ENCODE measurements at regions not wholly inside any gene's neighbourhood (a gene's known extent, or its start where the extent isn't known, plus 50 kb on each side); places are given as distances from the start of the nearest gene placed in this dataset.

DNA sequence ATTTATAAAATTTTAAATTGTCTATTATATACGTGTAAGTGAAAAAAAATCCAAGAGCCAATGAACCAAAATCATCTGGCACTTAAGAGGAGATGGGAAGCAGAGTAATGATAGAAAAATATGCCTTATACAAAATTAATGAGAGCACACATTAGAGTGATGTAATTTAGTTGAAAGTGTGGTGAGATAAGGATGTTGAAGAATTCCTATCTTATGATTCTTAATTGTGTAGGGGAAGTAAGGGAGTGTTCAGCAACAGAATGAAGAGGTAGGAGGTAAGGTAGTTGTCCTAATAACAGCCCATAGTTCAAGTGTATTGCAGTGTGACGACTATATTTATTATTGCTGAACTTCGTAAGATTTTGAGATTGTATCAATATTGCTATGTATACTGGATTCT is 843.4 kb upstream of the FLRT2 start:
- DNase-seq, result no peak

DNA sequence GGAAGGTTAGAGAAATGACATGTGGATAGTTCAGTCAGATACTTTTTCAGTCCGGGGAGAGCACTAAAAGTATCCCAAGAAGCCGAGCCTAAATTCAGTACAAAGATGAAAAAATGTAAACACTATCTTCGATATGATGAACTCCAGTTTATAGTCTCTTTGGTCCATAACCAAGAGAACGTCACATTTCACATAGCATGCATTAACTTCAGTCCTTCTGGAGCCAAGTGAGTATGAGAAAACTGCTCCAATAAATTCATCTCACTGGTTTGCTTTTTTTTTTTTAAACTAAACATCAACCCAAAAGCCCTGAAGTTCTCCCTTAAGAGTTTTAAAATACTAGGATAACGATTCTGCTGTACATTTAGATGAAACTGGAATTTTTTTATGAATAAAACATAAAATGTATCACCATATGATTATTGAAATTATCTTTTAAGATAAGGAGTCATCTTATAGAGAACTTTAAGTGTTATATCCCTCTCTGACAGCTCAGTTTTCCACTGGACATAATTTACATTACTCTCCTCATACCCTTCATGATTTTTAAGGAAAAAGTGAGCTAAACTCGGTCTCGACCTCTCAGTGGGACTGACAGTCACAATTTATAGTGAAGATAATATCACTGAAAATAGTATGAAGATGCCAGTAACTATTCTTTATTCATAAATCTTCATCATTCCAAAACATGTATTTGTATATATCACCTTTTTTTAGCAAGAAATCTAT is 841.5 kb upstream of the FLRT2 start:
- DNase-seq, result no peak

DNA sequence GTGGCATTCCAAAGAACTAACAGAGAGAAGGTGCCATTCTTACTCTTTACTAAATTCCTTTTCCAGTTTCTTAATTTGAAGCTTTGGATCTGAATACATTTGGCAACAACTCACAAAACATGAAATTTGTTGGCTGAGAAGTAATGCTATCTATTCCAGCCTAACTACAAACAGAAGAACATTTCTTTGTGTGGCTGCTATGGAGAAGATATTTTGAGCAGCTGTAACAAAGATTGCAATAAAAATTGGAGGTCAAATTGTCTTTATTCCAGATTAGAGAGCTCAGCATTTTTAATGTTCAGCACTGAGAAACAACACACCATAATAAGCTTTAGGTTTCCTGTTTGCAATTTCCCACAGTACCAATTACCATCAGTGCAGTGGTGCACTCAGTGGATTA is 835.8 kb upstream of the FLRT2 start:
- no peak for DNase-seq

DNA sequence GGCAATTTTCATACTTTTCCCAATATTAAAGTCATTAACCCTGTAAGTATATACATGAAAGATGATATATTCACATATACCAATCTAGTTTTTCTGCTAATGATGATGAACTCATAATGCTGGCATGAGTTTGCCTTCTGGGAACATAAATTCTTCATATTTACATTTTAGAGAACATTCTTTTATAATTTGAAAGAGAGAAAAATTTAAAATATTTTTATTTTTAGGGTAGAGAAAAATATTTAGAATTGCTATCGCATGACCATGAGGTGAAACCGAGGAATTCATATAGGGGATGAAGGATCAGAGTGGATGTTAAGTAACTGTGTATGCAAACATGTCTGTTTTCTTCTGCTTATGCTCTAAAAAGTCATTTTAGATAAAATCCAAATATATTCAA is 825.3 kb upstream of the FLRT2 start:
- DNase-seq, result no peak

DNA sequence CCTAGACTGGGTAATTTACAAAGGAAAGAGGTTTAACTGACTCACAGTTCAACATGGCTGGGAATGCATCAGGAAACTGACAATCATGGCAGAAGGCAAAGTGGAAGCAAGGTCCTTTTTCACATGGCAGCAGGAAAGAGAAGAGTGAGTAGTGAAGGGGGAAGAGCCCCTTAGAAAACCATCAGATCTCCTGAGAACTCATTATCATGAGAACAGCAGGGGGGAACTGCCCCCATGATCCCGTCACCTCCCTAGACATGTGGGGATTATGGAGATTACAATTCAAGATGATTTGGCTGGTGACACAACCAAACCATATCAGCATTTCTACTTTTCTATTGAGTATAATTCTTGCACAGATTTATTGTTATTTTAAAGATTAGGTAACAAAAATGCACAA is 822.1 kb upstream of the FLRT2 start:
- DNase-seq, result no peak

DNA sequence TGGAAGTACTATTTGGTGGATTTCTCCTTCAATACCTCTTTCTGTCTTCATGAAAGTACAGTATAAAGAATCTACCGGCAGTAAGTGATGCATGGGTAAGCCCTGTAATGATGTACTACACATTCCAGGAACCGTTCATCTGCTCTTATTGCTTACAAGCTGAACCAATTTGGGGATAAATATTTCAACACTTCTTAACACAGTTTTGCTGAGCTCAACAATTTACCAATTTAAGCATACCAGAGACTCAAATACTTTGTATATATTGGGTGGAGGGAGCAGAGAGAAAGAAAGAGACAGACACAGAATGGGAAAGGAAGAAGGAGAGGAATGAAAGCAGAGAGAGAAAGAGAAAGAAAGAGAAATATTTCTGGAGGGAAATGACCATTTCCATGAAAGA is 821.1 kb upstream of the FLRT2 start:
- DNase-seq, result no peak

DNA sequence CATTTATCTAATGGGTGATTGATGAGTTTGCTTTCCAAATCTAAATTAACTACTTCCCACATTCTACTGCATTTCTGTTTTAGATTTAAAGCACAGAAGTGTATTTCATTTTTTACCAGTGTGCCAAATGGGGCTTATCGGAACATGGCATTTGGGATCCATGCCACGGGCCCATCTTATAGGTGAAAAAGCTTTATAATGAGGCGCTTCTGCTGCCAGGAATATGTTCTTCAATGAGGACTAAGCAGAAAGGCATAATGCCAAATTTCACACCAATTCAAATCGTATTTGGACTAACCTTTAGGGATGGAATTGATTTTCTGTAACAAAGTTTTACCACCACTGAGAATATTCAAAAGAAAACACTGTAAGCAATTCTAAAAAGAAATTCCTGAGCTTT is 803.5 kb upstream of the FLRT2 start:
- DNase-seq, result no peak

DNA sequence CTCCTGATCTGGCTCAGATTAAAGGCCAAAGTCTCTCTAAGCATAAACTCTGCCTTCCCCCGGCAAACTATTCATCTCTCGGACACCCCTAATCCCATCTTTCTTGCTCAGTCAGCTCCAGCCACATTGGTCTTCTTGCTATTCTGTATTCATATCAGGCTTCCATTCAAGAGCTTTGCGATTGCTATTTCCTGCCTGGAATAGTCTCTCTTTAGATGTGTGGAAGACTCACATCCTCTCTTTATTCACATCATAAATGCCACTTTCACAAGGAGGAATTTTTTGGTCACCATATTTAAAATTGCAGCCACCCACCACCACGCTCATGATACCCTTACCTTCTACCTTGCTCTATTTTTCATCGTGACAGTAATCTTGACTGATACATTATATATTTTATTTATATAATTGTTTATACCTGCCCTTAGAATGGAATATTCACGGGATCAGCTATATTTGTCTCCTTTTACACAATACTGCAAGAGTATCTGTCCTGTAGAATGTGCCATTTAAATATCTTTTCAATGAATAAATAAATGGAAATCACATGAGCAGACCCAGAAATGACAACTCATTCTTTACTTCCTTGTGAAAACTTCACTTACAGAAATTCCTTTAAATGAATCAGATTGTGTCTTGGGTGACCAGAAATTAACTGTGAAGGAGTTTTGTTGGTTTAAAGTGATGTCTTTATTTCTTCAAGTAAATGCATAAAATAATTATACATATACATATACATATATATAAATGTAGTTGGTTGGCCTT is 780.6 kb upstream of the FLRT2 start:
- DNase-seq, result no peak

DNA sequence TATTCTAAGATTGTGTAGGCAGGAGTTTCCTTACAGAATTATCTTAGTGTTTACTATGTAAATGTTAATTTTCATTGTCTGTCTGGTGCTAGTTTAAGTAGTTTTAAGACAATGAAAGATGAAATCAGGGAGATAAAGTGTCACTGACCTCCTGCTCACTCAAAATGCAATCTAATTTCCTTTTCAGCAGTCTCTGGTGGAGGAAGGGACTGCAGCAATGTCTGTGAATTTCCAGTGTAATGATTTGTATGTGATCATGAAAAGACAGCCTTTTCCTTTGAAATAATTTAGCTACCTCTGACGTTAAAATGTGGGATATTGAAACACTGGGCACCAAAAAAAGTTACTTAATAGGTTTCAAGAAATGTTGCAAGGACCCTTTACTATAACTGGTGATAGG is 779.7 kb upstream of the FLRT2 start:
- DNase-seq, result no peak

DNA sequence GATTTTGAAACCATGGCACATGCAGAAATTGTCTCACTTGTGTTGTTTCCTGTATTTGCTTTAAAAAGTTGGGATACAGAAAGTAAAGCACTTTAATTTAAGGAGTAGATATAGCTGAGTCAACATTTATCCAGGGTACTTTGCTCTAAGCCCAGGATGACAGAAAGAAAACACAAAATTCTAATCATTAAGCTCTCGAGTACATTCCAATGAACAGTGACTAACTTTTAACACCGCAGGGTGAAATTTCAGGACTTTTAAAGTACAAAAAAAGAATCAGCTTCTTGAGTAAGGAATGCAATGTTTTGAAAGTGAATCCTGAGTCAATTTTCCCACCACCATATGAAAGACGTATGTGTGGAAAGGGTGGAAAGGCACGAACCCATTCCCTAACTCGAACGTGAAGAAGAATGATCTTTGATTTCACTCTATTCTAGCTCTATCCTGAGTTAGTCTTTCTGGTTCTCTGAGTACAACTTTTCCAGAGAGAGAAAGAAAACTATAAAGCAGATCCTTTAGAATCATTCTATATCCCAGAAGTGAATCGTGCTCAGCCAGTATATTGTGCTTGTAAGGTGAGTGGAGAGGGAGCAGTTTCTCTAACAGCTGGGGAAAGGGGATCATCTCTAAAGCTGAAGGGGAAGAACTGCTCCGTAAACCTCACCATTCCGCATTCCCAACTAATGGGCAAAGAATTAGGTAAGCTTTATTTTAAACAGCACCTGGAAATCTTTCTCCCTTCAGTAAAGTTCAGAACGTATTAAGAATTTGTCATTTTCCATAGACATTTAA is 779.0 kb upstream of the FLRT2 start:
- no peak for DNase-seq

DNA sequence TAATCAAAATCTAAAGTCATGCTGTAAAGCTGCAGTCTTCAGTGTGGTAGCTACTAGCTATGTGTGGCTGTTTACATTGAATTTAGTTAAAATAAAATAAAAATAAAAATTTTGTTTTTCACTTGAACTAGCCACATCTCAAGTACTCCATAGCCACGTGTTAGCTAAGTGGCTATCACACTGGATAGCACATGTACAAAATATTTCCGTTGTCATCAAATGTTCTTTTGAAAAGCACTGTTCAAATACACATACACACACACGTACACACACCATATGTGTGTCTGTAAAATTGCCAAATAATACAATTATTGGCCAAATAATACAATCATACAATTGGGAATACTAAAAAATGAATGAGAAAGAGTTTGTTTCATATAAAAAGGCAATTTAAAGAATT is 778.2 kb upstream of the FLRT2 start:
- no peak for DNase-seq

DNA sequence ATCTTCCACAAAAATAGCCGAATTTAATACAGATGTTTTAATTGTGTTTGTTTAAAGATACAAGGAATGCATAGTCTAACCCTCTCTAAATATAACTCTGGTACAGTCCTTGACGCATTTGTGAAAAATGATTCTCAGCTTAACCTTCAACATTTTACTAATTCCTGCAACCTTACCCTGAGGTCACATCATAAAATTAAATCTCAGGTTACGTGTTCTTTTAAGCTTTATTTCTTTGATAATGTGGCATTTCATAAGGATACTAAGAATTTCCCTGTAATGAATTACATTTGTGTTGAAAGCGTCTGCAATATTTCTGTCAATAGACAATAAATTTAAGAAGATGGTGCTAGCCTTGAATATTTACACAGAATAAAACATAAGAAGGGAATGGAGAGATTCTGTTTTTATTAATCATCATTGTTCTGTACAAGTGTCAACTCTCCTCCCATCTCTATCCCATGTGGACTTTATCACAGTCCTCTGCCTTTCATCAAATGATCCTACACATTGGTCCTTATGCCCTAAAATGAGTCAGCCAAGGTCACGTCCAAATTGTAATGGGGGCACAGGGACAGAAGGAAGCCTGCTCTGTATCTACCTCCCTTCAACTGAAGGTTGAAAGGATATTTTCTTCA is 769.3 kb upstream of the FLRT2 start:
- no peak for DNase-seq

DNA sequence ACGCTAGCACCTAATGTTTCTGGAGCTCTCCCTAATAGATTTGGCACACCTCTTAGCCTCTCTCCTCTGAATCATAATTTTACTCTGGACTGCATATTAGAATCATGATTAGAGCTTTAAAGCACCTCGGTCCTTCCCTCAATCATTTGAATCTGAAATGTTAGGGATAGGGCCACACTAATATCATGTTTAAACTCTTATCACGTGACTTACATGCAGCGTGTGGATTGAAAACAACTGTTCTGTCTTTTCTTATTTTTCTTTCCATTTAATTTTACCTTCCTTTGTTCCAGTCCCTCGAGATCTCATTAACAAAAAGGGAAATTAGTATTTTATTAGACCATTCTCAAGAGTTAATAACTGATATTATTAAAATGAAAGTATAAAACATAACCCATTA is 762.5 kb upstream of the FLRT2 start:
- DNase-seq, result no peak

DNA sequence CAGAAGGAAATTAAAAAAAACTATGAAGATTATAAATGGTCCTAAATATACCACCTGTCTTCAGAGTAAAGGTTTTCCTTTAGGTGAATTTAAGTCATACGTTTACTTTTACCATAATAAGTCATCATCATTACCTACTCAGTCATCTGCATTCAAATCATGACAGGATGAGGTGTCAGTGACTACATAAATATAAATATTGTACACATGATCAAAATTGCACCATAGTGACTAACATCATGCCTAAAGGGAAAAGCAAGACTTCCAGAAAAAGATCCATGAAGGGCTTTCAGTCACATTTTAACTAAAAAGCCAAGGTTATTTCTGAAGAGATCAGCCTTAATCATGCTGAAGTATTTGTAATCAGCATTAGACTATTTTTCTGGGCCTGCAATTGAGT is 759.9 kb upstream of the FLRT2 start:
- no peak for DNase-seq

DNA sequence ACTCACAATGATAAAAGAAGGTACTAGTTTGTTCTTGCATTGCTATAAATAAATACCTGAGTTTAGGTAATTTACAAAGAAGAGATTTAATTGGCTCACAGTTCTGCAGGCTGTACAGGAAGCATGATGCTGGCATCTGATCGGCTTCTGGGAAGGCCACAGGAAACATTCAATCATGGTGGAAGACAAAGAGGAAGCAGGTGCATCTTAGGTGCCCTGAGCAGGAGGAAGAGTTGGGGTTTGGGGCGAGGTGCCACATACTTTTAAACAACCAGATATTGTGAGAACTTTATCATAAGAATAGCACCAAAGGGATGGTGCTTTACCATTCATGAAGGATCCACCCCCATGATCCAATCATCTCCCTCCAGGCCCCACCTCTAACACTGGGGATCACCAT is 752.6 kb upstream of the FLRT2 start:
- no peak for DNase-seq

DNA sequence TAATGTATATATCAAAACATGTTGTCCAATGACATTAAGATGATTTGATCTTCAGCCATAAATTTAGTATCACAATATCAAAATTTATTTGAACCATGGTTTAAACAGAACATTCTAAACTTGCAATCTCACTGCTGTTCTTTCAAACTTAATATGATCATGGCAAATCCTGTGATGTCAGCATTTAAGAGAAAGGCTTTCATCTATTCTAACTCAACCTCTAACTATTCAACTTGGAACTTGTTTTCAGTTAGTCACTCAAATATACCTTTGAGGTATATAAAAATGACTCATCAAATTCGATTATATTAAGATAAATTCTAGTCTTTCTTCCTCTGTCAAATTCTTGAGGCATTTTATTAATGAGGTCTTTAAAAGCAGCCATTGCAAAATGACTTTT is 747.0 kb upstream of the FLRT2 start:
- DNase-seq, result no peak

DNA sequence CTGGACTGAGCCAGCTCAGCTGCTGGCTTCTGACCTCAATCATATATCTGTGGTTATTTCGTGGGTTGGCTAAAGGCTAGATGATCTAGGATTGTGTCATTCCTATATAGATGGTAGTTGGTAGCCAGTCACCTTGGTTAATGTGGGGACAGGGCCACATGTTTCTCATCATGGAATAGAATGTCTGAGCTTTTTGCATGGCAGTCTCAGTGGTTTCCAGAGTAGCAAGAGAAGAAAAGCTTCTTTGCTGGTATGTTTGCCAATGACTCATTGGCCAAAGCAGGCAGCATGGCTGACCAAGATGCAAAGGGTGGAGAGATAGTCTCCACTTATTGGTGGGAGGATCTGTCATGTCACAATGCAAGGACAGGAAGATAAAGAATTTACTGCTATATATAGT is 746.4 kb upstream of the FLRT2 start:
- no peak for DNase-seq

DNA sequence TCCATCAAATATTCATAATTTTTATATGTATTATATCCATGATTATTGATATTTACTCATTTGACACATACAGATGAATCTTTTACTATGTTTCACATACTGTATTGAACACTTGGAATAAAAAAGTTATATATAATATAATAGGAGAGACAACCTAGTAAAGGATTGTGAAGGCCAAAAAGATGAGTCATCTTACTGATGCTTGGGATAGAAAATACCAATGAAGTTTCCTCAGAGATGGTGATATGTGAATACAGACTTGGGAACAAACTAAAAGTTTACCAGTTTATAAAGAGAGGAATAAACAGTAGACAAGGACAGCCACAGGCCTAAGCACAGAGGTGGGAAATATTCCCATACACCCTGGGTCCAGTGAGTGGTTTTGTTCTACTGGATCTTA is 743.9 kb upstream of the FLRT2 start:
- no peak for DNase-seq

DNA sequence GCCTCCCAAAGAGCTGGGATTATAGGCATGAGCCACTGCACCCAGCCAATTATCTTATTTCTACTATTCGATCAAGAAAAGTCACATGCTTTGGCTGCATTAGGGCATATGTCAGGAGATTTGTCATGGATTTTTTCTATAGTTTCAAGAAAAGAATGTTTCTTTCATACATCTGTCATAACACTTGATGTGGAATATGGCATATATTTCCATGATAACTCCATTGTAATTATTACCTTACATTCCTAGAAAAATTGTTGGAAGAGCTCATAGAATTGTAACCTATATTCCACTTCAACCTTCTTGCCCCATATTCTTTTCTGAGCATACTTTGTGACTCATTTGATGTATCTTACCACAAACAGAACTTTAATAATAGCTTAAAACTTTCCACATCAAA is 740.9 kb upstream of the FLRT2 start:
- no peak for DNase-seq

DNA sequence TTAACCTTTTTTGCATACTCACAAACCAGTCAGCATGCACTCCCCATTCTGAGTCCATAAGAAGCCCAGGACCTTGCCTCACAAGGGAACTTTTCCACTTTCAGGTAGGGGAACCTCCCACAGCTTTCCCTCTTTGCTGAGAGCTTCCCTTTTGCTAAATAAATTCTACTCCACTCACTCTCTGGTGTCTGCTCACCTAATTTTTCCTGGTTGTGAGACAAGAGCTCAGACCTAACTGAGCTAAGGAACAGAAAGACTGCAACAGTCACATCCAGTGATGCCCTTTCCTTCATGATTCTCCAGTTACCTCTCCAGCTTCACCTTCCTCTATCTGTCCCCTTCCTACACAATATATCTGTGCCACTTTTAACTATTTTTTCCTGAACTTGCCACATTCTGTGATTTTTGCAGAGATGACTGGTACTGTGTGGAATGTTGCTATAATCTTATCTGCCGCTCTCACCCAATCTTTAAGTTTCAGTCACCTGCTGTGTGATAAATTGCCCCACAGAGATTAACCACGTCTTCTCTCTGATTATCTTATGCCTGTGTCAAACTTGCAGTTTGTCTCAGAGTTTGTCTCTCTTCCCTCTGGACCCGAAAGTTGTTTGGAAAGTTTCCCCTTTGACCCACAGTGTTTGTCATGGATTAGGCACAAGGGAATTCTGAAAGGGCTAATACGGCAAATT is 737.1 kb upstream of the FLRT2 start:
- DNase-seq, result no peak

DNA sequence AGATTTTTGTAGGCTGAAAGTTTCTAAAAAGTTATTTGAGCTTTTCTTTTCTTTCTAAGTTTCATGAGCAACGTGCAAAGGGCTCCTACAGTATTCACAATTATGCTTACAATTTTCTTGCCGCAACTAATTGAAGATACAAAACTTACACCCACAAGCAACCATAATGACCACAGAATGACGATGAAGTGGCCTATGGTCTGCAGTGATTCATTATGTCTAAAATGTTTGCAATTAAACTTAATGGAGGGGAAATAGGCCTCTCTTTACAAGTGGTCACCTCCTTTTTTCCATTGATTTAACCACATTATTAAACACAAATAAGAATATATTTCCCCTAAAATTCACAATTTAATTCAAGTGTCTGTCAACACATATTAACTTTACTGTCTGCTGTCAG is 732.6 kb upstream of the FLRT2 start:
- no peak for DNase-seq

Measured in amygdala (tissue), 56 donors.